Stimulated activated CD4-positive, alpha-beta T cell treated with anti-CD3 and anti-CD28 coated beads, Interleukin-2, amount 100 ng/mL, for 4 hours (primary cell): ENCODE measurements at regions not wholly inside any gene's neighbourhood (a gene's known extent, or its start where the extent isn't known, plus 50 kb on each side); places are given as distances from the start of the nearest gene placed in this dataset.
A peak's percentile ranks its signal among the peaks of the same experiment; 100 is the strongest.

ENCODE experiments used
- DNase-seq: peaks from one replicate; pipeline ENCODE4 v3.0.0-alpha.2; 2020; ENCODE audit warnings: low read depth

DNA sequence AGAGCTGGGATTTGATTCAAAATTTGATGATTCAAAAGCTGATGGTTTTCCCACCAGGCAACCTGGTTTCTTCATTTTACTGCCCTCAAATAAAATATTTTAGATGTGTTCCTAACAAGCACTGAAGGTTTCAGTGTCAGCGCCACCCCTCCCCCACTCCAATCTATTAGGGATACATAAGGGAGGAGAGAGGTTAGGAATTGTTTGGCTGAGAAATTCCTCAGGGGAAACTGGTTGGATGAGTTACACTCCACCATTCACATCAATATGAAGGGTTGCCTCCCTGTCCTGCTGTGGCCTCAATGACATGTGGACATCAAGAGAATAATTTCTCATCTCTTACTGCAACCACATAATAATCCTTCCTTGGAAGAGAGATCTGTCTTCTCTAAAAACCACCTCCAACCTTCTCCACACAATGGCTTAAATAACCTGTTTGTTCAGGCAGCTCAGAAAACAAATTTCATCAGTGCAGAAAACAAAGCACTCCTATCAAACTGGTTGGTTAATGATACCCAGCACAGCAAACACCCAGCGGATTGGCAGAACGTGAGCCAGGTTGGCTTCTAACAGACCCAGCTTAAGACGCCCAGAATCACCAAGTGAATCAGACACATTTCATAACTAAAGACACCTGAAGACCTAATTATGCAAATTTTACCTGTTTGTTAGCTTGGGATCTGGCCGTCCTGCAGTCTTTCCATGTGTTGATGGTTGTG lies 136.0 kb upstream of the SGK1 start:
- DNase-seq: no peak

DNA sequence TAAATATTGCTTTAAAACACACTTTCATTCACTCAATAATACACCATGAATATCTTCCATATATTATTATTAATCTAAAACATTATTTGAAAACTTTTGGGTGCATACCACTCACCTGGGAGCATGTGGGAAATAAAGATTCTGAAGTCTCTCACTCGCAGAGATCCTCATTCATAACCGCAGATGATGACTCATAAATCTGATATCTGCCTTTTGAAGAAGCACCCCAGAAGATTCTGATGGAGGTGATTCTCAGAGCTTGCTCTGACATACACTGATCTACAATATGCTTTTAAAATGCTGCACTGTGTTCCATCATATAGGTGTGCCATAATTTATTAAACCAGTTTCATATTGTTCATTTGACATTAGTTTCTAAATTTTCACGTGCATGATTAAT lies 135.0 kb upstream of the SGK1 start:
- no peak for DNase-seq

DNA sequence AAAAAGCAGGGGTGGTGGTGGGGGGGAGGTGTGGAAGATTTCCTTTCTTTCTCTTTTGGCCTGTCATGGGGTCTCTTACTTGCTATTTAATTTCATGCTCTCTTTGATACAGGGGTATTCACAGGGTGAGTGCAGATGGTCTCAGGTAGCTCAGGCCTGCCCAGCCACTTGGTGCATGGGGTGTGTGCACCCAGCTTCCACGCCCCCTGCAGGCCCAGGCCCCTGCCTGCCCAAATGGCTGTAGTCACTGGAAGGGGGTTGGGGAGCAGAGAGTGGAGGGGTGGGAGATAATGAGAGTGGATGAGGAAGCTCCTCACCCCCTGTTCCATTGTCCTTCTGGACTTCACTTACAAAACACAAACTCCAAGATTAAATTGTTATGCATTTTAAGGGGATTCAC lies 133.6 kb upstream of the SGK1 start:
- DNase-seq: no peak

DNA sequence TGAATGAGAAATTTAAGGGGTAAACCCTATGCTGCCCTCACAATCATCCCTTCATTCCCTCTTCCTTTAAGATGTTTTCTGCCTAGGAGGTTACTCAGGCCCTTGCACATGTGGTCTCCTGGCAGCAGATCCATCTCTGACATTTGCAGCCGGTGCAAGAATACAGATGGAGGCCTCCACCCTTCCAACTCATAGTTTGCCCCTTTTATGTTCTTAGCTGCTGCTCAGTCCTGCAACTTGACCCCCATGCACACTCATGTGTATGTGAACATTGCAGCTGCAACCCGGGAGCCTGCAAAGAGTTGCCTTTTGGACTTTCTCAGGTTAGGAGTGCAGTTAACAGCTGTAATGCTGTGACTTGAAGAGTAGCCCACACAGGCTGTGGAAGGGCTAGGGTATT lies 131.9 kb upstream of the SGK1 start:
- no peak for DNase-seq

DNA sequence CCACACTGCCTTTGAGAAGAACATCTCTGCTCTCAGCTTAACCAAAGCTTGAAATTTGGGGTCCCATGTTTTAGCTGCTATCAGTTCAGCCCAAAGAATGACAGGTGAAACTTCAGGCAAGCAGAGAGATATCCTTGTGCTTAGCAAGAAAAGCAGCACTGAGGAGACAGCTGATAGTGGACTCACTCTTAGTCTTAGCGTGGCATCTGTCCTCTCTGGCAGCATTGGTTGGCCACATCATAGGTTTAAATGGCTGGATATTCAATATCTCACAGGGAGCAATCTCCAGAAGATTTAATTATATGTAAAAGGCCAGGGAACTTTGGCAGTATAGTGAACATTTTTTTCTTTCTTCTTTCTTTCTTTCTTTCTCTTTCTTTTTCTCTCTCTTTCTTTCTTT lies 131.1 kb upstream of the SGK1 start:
- no peak for DNase-seq

DNA sequence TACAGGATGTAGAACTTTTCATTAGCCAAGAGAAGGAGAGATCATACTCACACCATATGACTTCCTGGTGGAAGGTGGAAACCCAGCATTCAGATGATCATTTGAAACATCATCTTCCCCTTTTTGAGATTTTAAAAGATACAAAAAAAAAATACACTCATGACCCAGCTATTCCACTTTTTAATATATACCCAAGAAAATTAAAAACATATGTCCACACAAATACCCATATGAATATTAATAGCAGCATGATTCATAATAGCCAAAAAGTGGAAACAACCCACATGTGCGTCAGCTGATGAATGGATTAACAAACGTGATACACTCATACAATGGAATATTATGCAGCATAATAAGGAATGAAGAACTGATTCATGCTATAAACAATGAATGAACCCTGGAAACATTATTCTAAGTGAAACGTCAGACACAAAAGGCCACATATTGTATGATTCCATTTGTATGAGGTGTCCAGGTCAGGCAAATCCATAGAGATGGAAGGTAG lies 130.0 kb upstream of the SGK1 start:
- DNase-seq: no peak

DNA sequence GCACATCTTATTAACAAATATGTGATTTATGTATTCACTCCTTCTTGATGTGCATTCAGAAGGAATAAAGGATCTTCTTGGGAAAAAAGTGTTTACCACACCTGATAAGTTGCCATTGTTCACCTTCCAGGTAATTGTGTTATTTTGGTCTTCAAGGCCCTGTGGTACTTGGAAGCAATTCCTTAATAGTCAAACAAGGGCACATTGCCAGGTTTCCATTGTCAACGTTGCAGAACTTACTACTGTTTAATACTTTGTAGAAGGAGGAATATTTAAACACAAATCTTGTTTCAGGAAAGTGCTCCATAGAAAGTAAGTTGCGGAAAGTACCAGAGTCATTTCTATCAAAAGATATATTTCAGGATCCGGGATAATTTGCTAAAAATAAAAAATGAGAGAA lies 129.5 kb upstream of the SGK1 start:
- no peak for DNase-seq

DNA sequence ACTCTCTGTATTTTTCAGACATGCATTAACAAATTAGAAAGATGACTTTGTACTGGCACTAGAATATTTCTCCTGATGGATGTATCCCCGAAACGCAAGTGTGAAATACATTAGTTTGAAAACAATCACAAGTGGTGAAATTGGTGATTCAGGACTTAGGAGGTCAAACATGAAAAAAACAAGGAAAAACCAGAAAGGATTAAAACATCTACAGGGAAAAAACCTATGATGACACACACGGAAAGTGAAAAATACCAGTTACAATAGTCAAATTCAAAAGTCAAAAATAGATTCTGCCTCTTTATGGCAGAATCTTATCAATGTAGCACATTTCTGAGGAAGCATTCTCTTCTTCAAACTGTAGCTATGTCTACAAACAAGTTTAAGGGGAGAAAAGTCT lies 129.0 kb upstream of the SGK1 start:
- DNase-seq: no peak

DNA sequence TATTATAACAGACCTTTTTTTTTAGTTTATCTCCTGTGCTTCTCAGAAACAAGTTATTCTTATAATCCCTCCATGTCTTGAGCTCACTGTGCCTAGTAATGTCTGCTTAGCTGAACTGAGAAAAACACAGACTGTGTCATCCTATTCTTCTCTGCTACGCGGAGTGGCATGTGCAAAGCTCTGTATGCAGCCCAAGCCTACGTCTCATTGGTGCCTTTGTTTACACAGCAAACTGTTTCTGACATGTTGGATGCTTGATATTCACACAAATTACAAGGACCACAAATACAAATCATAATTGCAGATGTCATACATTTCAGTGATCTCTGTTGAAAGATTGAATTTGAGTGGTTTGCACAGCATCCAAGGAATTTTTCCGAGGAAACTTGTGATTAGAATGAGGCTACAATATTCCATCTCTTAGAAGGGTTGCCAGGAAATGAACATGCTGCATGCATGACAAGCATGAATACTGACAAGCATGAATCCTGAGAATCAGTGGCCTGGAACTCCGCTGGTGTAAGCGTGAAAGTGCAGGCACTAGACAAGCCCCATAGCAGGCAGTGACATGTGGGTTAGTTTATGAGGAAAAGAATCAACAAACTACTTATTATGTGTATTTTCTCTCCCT lies 128.4 kb upstream of the SGK1 start:
- DNase-seq: no peak

DNA sequence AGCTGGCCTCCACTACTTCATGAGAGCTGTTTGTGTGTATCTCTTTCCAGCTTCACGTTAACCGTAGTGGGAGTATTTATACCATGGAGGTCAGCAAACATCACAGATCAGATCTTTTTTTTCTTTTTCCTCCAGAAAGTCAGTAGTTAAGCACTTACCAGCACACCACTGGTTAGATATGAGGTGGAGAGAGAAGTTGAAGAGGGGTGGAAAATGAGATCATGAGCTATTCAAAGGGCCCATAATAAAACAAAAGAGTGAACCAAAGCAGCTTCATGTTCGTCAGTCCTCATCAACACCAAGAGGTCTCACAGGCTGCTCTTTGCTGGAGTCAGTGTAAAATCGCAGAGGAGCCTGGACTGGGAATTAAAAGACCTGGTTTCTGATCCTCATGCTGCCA lies 125.1 kb upstream of the SGK1 start:
- DNase-seq: no peak

DNA sequence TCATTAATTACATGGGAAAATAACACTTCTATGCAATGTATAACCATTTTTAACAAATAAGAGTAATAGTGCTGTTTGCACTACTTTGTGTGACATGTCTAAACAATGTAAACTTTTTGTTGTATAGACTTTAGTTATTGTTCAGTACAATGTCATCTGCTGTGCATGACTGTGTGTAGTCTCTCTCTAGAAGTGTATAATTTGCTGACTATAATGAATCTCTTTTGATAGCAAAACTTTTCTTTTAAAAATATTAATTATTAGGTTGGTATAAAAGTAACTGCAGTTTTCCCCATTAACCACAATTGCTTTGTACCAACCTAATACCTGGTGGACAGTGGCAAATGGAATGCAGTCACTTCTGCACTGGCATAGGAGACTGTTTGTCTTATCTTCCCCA lies 124.2 kb upstream of the SGK1 start:
- no peak for DNase-seq

DNA sequence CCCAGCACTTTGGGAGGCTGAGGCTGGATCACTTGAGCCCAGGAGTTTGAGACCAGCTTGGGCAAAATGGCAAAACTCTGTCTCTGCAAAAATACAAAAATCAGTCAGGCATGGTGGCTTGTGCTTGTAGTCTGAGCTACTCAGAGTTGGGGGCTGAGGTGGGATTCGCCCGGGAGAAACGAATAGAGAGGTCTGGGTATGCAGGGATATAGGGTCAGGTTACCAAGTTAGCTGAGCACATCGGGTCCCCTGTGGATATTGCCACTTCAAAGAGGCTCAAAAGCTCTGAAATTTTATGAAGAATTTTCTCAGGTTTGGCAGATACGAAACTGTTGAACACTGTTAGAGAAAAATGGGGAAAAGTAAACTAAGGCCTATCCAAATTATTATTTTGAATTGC lies 120.9 kb upstream of the SGK1 start:
- DNase-seq: no peak

DNA sequence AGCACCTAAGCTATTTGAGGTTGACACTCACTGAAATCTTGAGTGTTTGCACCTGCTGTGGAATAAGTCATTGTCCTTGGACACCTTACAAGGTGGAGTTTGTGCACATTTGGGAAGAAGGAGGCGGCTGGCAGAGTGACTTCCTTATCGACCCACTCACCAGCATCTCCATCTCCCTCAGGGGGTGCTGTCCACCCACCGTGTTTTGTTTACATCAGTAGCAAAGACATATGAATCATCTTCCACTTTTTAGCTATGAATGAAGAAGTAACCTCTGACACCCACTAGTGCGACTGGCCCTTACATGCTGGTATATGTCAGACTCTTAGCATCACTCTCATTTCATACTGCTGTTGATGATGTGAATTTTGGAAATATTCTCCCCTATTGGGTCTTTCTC lies 119.5 kb upstream of the SGK1 start:
- DNase-seq: no peak

DNA sequence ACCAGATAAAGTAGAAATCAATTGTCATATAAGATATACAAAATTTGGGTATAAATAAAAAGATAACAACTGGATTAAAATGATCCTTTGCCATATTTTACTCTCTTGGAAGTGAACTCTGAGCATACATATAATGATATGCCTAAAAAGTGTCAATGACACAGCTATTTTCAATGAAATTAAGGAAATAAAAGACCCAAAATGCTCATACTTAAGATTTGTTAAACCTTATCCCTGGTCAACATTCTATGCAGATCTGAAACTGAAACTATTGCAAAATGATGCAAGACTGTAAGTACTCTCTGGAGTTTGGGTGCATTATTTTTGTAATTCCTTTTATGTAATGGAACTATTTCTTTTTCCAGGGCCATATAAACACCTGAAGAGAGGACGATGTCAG lies 119.0 kb upstream of the SGK1 start:
- no peak for DNase-seq

DNA sequence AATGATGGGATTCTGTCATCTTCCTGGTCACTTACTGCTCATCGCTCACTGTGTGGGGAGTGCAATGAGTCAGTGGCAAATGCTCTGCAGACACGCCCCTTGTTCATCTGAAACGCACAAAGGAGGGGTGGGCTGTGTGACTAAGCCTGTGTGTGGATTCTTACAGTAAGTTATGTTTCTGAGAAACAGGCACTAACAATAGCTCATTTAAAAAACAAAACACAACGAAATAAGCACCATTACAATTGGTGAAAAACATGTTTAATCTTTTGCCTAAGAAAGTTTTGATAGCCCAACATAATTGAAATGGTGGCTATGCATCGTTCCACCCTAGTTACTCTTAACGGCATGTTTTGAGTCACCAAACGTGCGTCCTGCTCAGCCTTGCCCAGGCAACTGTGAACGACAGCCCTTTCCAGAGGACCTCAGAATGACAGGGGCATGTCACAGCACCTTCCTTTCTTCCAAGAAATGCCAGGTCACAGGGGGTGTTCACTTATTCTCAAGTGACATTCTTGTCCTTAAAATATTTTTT lies 118.4 kb upstream of the SGK1 start:
- DNase-seq: peak; percentile 78

DNA sequence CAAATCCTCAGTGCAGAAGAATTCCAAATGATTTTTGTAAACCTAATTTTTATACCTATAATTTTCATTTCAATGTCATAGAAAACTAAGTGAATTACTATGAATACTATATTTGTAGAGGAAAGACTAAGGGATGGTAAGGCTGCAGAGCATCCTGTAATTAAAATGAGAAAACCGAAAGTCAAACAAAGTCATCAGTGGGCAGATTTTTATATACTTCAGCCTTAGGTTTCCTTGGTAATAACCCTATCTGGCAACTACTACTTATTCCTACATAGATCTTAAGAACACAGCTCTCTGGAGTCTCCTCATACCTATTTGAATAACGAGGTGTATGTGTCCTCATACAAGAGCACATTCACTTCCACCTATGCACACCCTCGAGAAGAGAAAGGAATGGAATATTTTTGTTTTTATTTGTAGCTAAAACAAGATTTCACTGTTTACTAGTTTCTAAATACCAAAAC lies 117.9 kb upstream of the SGK1 start:
- no peak for DNase-seq

DNA sequence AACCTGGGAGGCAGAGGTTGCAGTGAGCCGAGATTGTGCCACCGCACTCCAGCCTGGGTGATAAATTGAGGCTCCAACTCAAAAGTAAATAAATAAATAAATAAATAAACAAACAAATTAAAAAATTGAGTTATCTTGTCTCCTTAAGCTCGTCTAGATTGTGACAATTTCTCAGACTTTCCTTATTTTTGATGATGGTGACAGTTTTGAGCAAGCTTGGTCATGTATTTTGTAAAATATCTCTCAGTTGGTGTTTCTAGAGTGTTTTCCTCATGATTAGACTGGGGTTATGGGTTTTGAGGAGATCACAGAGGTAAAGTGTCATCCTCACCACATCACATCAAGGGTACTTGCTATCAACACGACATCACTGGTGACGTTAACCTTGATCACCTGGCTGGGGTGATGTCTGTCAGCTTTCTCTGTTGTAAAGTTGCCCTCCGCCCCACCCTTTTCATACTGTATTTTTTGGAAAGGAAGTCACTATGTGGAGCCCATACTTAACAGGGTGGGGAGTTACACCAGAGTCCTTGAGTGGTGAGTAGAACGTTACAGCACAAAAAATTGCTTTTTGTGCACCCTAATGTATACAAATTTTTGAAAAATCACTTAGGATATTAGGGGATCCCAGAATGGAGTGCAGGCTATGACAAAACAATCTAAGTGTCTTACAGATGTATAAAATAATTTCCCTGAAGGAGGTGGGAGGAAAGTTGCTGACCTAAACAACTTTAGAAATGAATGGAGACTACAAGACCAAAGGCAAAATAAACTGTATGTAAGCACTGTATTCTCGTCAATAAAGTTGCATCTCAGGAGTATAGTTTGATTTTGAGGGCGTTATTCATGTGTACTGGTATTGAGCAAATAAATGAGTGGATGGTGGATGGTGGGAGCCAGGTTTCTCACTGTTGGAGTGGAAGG lies 116.4 kb upstream of the SGK1 start:
- DNase-seq: no peak

DNA sequence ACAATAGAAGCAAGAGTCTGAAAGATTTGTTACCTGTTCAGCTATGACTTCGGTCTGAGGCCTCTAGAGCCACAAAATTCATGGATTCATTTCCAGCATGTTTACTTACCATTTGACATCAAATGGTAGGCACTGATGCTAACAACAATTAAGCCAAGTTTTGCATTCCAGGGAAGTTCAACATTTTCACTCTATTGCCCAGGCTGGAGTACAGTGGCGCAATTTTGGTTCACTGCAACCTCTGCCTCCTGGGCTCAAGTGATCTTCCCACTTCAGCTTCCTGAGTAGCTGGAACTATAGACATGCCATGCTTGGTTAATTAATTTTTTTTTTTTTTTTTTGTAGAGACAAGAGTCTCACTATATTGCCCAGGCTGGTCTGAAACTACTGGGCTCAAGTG lies 114.1 kb upstream of the SGK1 start:
- DNase-seq: no peak

DNA sequence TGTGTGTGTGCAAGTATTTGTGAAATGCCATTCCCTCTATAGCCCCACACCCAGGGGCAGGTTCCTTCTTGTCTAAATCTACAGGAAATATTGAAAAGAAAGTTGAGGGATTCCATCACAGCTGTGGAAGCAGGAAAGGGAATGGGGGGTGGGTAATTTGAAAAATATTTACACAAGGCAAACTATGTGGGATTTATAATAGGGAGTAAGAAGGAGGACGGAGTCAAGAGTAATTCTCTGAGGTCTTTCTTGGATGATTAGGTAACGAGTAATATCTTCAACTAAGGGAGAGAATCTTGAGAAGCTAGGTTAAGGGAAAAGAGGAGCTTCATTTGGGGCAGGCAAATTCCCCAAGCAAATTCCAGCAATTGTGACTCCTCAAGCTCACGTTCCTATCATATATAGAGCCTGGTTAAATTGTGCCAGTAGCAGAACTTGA lies 113.5 kb upstream of the SGK1 start:
- no peak for DNase-seq

DNA sequence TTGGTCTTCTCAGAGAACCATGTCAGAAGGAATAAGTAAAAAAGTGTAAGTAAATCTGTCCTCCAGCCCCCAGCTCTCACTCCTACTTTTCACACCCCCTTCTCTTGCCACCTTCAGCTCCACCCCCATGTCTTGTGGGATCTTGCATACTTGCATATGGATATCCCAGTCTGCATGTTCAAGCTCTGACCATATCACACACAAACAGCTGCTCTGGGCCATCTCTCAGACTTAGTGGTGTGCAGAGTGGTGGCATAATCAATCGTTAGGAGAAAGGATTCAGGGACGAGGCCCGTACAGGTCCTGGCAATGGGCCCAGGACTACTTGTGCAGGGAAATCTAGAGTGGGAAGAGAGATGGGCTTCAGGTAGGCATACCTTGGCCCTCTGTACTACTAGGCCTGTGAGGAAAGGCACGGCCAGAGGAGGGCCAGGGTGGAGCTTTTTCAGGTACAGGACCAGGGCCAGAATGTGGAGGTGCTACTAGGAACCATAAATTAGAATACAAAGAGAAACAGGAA lies 112.0 kb upstream of the SGK1 start:
- no peak for DNase-seq

DNA sequence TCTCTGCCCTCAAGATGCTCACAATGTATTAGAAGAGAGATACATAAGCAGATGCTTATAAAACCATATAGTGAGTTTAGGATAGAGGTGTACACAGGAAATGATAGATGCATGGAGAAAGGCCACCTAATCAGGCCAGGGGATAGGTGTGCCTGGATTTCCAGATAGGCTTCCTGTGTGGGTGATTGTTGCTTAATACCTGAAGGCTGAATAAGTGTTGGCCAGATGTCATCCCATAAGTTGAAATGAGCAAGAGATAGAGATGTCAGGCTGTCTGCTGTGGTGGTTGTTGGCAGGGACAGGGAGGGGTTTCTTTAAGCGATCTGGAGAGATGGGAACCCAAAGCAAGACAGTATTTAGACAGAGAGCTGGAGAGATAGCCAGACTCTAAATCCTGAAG lies 109.8 kb upstream of the SGK1 start:
- no peak for DNase-seq

DNA sequence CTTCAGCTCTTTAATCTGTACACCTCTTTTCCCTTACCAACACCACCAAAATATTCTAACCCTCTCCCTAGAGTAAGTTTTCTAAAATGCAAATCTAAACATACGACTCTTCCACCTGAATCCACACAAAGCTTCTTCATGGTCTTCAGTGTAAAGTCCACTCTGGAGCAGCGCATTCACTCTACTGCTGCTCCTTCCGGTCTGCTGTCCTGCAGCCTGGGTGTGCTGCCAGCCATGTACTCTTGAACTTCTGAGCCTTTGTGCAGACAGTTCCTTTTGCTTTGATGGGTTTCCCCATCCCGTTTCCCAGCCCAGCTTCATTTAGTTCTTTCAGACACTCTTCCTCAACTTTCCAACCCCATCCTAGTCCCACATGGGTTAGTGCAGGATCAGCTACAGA lies 108.7 kb upstream of the SGK1 start:
- DNase-seq: no peak
